Ectodermal cell (in vitro differentiated cells): ENCODE measurements at regions not wholly inside any gene's neighbourhood (a gene's known extent, or its start where the extent isn't known, plus 50 kb on each side); places are given as distances from the start of the nearest gene placed in this dataset.
"Not testable (repeated sequence)": the region's sequence is repeated elsewhere in the genome, so short reads cannot be mapped to it uniquely, and the experiment has no call there.

Experiments used
- H3K27ac ChIP-seq: 2 replicates; pipeline ENCODE4 v1.7.0; 2013; ENCODE audit warnings: mild to moderate bottlenecking, low read depth, low read length; ENCODE audit not compliant: insufficient read depth, poor library complexity, severe bottlenecking
- H3K27me3 ChIP-seq: 2 replicates; pipeline ENCODE4 v1.7.0; 2013; ENCODE audit warnings: mild to moderate bottlenecking, low read length; ENCODE audit not compliant: insufficient read depth, control insufficient read depth, poor library complexity, severe bottlenecking
- H3K36me3 ChIP-seq: one replicate; pipeline ENCODE4 v1.7.0; 2013; ENCODE audit warnings: low read length; ENCODE audit not compliant: control insufficient read depth, insufficient read depth
- H3K4me1 ChIP-seq: one replicate; pipeline ENCODE4 v1.7.0; 2013; ENCODE audit warnings: low read length; ENCODE audit not compliant: control insufficient read depth, insufficient read depth
- H3K4me3 ChIP-seq: 2 replicates; pipeline ENCODE4 v1.7.0; 2013; ENCODE audit warnings: low read depth, low read length, control low read depth; ENCODE audit not compliant: insufficient read depth
- H3K9me3 ChIP-seq: 2 replicates; pipeline ENCODE4 v1.7.0; 2013; ENCODE audit warnings: mild to moderate bottlenecking, low read length, moderate library complexity; ENCODE audit not compliant: control insufficient read depth
- WGBS, 2 experiments: methylation state at CpG; one replicate each; pipeline ENCODE4 v1.1.7; 2013; ENCODE audit warnings: missing lambda C conversion rate in 2 of 2; 5-methylcytosine and 5-hydroxymethylcytosine counted together

GRCh38 chr3:8348076-8348475, 153.5 kb upstream of the LMCD1 start:
- Histone ChIP-seq H3K27ac (no peak overlapping the region), H3K4me3 (no peak overlapping the region), H3K4me1 (no peaks in the 10 kb centered on the region), H3K27me3 (no peaks in the 10 kb centered on the region), H3K9me3 (peaks cover 2% of the 10 kb centered on the region), H3K36me3 (no peaks in the 10 kb centered on the region)
- 89 to 94% methylated on average over 2 of the region's 2 CpGs for WGBS, 2 experiments

- Histone ChIP-seq H3K4me1 (no peaks in the 10 kb centered on the region), H3K4me3 (no peak overlapping the region), H3K27ac (no peak overlapping the region), H3K9me3 (no peaks in the 10 kb centered on the region), H3K27me3 (no peaks in the 10 kb centered on the region), H3K36me3 (no peaks in the 10 kb centered on the region)
- 90 to 91% methylated on average over 2 of the region's 2 CpGs for WGBS, 2 experiments
Observed at GRCh38 chr3:8352475-8352874, 149.1 kb upstream of the LMCD1 start.

- Histone ChIP-seq H3K4me1 (no peaks in the 10 kb centered on the region), H3K9me3 (no peaks in the 10 kb centered on the region), H3K27me3 (no peaks in the 10 kb centered on the region), H3K36me3 (no peaks in the 10 kb centered on the region), H3K27ac (no peak overlapping the region), H3K4me3 (no peak overlapping the region)
- 94 to 96% methylated on average over 2 of the region's 2 CpGs for WGBS, 2 experiments
Observed at GRCh38 chr3:8353364-8353763, 148.3 kb upstream of the LMCD1 start.

- no peaks in the 10 kb centered on the region for H3K4me1 ChIP-seq
- no peaks in the 10 kb centered on the region for H3K36me3 ChIP-seq
- no peaks in the 10 kb centered on the region for H3K27me3 ChIP-seq
- H3K27ac ChIP-seq: no peak overlapping the region
- no peak overlapping the region for H3K4me3 ChIP-seq
- H3K9me3 ChIP-seq: no peaks in the 10 kb centered on the region
- 75% methylated on average over 1 of the region's 1 CpG; no CpG with 5 or more reads in 1 of the 2 experiments for WGBS, 2 experiments
Observed at GRCh38 chr3:8355346-8355745, 146.3 kb upstream of the LMCD1 start.

GRCh38 chr3:8356066-8356465, 145.6 kb upstream of the LMCD1 start:
- H3K36me3 ChIP-seq, H3K27me3 ChIP-seq, H3K4me3 ChIP-seq, H3K27ac ChIP-seq, H3K4me1 ChIP-seq, H3K9me3 ChIP-seq: not testable (repeated sequence)

- 93 to 94% methylated on average over 7 of the region's 7 CpGs for WGBS, 2 experiments
- no peaks in the 10 kb centered on the region for H3K9me3 ChIP-seq
Observed at GRCh38 chr3:8357859-8358258, 143.8 kb upstream of the LMCD1 start.

GRCh38 chr3:8359133-8359532, 142.5 kb upstream of the LMCD1 start:
- no peak overlapping the region for H3K27ac ChIP-seq
- H3K36me3 ChIP-seq: no peaks in the 10 kb centered on the region
- 84 to 86% methylated on average over 1 of the region's 1 CpG for WGBS, 2 experiments
- no peak overlapping the region for H3K4me3 ChIP-seq
- H3K27me3 ChIP-seq: no peaks in the 10 kb centered on the region
- H3K9me3 ChIP-seq: no peaks in the 10 kb centered on the region
- no peaks in the 10 kb centered on the region for H3K4me1 ChIP-seq

More at GRCh38 chr3:8357859-8358258, 143.8 kb upstream of the LMCD1 start:
- Histone ChIP-seq H3K4me1 (no peaks in the 10 kb centered on the region), H3K36me3 (no peaks in the 10 kb centered on the region), H3K27me3 (no peaks in the 10 kb centered on the region), H3K27ac (no peak overlapping the region), H3K4me3 (no peak overlapping the region)

- no peak overlapping the region for H3K4me3 ChIP-seq
- WGBS, 2 experiments: 95 to 100% methylated on average over 1 of the region's 1 CpG
- no peaks in the 10 kb centered on the region for H3K4me1 ChIP-seq
- no peaks in the 10 kb centered on the region for H3K36me3 ChIP-seq
- no peaks in the 10 kb centered on the region for H3K27me3 ChIP-seq
- no peaks in the 10 kb centered on the region for H3K9me3 ChIP-seq
- H3K27ac ChIP-seq: no peak overlapping the region
Observed at GRCh38 chr3:8363200-8363599, 138.4 kb upstream of the LMCD1 start.

- Histone ChIP-seq H3K9me3 (no peaks in the 10 kb centered on the region), H3K4me1 (no peaks in the 10 kb centered on the region), H3K4me3 (no peak overlapping the region), H3K27me3 (no peaks in the 10 kb centered on the region), H3K27ac (no peak overlapping the region), H3K36me3 (no peaks in the 10 kb centered on the region)
- 87 to 93% methylated on average over 4 to 5 of the region's 5 CpGs for WGBS, 2 experiments
Observed at GRCh38 chr3:8365541-8365940, 136.1 kb upstream of the LMCD1 start.

- H3K27me3 ChIP-seq: no peaks in the 10 kb centered on the region
- WGBS, 2 experiments: 94 to 100% methylated on average over 1 of the region's 1 CpG
Observed at GRCh38 chr3:8366219-8366810, 135.3 kb upstream of the LMCD1 start.

GRCh38 chr3:8368598-8368997, 133.0 kb upstream of the LMCD1 start:
- Histone ChIP-seq H3K4me3 (no peak overlapping the region), H3K27ac (no peak overlapping the region), H3K9me3 (no peaks in the 10 kb centered on the region), H3K27me3 (no peaks in the 10 kb centered on the region), H3K4me1 (peaks cover 5% of the 10 kb centered on the region), H3K36me3 (no peaks in the 10 kb centered on the region)
- 90 to 93% methylated on average over 4 of the region's 5 CpGs for WGBS, 2 experiments

More at GRCh38 chr3:8366219-8366810, 135.3 kb upstream of the LMCD1 start:
- Histone ChIP-seq H3K27ac (no peak overlapping the region), H3K4me3 (no peak overlapping the region), H3K9me3 (no peaks in the 10 kb centered on the region), H3K4me1 (no peaks in the 10 kb centered on the region), H3K36me3 (no peaks in the 10 kb centered on the region)
